Daoy (cell line): ENCODE measurements at regions not wholly inside any gene's neighbourhood (a gene's known extent, or its start where the extent isn't known, plus 50 kb on each side); places are given as distances from the start of the nearest gene placed in this dataset.
"Not testable (repeated sequence)": the region's sequence is repeated elsewhere in the genome, so short reads cannot be mapped to it uniquely, and the experiment has no call there.

ENCODE experiments used
- DNase-seq: peaks from one replicate; pipeline ENCODE4 v3.0.0-alpha.2; 2015; ENCODE audit warnings: low read depth

- DNase-seq, result no peak
Observed at GRCh38 chr9:10835791-10836463, 223.1 kb upstream of the PTPRD start.

GRCh38 chr9:10843151-10843550 lies 230.3 kb upstream of the PTPRD start:
- DNase-seq, result no peak

GRCh38 chr9:10855847-10856246 lies 243.0 kb upstream of the PTPRD start:
- peak; percentile 20 for DNase-seq

GRCh38 chr9:10858817-10859216 lies 246.0 kb upstream of the PTPRD start:
- DNase-seq, result no peak

- DNase-seq, result no peak
Observed at GRCh38 chr9:10863476-10863875, 250.7 kb upstream of the PTPRD start.

GRCh38 chr9:10867194-10867593 lies 254.4 kb upstream of the PTPRD start:
- no peak for DNase-seq

GRCh38 chr9:10869687-10870086 lies 256.9 kb upstream of the PTPRD start:
- no peak for DNase-seq

- DNase-seq, result no peak
Observed at GRCh38 chr9:10873999-10874398, 261.2 kb upstream of the PTPRD start.

- peak; percentile 64 for DNase-seq
Observed at GRCh38 chr9:10875752-10876151, 262.9 kb upstream of the PTPRD start.

GRCh38 chr9:10876333-10876732 lies 263.5 kb upstream of the PTPRD start:
- peak; percentile 45 for DNase-seq

- not testable (repeated sequence) for DNase-seq
Observed at GRCh38 chr9:10890266-10890665, 277.5 kb upstream of the PTPRD start.

GRCh38 chr9:10899509-10899908 lies 286.7 kb upstream of the PTPRD start:
- no peak for DNase-seq

- DNase-seq, result no peak
Observed at GRCh38 chr9:10903969-10904368, 291.2 kb upstream of the PTPRD start.

GRCh38 chr9:10910779-10911178 lies 298.0 kb upstream of the PTPRD start:
- DNase-seq, result peak; percentile 10

- DNase-seq, result no peak
Observed at GRCh38 chr9:10911373-10911772, 298.6 kb upstream of the PTPRD start.

GRCh38 chr9:10917001-10917400 lies 304.2 kb upstream of the PTPRD start:
- DNase-seq, result no peak

- no peak for DNase-seq
Observed at GRCh38 chr9:10921671-10922070, 308.9 kb upstream of the PTPRD start.

- no peak for DNase-seq
Observed at GRCh38 chr9:10925896-10926295, 313.1 kb upstream of the PTPRD start.

GRCh38 chr9:10928372-10928771 lies 315.6 kb upstream of the PTPRD start:
- no peak for DNase-seq

- DNase-seq, result no peak
Observed at GRCh38 chr9:10930081-10930480, 317.3 kb upstream of the PTPRD start.

GRCh38 chr9:10946676-10947410 lies 334.0 kb upstream of the PTPRD start:
- DNase-seq, result peak; percentile 43

- no peak for DNase-seq
Observed at GRCh38 chr9:10957878-10958277, 345.1 kb upstream of the PTPRD start.

GRCh38 chr9:10961883-10962282 lies 349.1 kb upstream of the PTPRD start:
- no peak for DNase-seq

GRCh38 chr9:10983251-10983650 lies 370.4 kb upstream of the PTPRD start:
- no peak for DNase-seq
